HG02759 (cell line): ENCODE measurements at regions not wholly inside any gene's neighbourhood (a gene's known extent, or its start where the extent isn't known, plus 50 kb on each side); places are given as distances from the start of the nearest gene placed in this dataset.

Source experiments
- ATAC-seq: cut with Tn5 transposase; IDR thresholded peaks from one replicate; pipeline ENCODE4 v1.9.1; 2021; ENCODE audit warnings: mild to moderate bottlenecking, moderate library complexity; ENCODE audit not compliant: unreplicated experiment

- ATAC-seq = no peak
Measured at GRCh38 chr14:95413289-95414215, 93.8 kb upstream of the CLMN start.

GRCh38 chr14:95410838-95411237, 91.1 kb upstream of the CLMN start:
- no peak for ATAC-seq

DNA sequence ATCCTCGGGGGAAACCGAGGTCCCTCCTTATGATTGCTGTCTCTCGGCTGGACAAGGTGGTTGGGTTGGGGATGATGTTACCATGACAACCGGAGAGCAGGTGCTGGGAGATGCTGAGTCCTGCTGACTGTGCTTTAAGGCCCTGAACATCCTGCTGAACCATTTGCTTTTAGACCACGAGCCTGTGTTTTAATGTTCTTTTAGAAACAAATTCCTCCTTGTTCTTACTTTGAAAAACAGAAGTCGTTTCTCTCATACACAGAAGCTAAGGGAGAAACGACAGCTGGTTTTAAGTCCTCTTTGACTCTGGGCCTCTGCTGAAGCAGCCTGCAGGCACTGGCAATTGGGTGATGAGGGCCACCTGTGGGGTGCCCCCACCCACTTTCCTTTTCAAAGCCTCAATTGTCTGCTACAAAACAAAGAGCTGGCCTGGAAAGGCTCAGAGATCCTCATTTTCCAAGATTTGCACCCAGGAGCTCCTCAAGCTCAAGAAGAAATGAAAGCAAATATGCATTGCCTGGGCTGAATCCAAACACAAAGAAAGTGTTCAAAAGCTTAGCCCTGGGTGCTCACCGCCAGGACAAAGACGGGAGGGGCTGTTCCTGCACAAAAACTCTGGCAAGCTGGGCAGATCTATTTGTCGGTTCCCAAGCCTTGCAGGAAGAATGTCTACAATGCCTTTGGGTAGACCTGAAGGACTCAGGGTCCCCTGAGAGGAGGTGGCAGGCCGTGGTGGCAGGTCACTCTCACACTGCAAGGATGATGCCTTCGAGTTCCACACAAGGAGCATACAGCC, 90.0 kb upstream of the CLMN start:
- ATAC-seq = no peak

GRCh38 chr14:95408731-95409476, 89.2 kb upstream of the CLMN start:
- no peak for ATAC-seq

DNA sequence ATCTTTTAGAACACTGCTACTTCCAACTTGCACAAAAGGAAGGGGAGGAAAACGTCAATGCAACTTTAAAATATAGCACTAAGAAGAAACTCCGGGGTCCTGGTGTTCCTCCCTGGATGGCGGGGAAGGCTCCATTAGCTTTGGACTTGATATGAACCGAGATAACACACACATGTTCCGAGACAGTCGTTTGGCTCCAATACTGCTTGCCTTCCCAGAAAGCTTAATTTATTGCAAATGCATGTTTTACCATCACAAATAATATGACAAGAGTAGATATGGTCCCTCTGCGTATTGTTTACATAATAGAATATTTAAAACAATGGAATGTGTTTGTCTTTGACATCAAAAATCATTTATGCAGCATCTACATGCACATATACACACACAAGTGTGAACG, 87.6 kb upstream of the CLMN start:
- ATAC-seq = no peak

GRCh38 chr14:95406756-95407277, 87.1 kb upstream of the CLMN start:
- no peak for ATAC-seq

- ATAC-seq = no peak
Measured at GRCh38 chr14:95404583-95404982, 84.9 kb upstream of the CLMN start.

DNA sequence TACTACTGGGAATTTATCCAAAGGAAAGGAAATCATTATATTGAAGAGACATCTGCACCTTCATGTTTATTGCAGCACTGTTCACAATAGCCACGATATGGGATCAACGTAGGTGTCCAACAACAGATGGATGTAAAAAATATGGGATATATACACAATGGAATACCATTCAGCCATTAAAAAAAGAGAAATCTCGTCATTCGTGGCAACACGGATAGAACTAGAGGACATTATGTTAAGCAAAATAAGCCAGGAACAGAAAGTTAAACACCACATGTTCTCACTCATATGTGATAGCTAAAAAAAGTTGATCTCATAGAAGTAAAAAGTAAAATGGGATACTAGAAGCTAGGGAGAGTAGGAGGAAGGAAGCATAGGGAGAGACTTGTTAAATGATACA, 82.9 kb upstream of the CLMN start:
- no peak for ATAC-seq

DNA sequence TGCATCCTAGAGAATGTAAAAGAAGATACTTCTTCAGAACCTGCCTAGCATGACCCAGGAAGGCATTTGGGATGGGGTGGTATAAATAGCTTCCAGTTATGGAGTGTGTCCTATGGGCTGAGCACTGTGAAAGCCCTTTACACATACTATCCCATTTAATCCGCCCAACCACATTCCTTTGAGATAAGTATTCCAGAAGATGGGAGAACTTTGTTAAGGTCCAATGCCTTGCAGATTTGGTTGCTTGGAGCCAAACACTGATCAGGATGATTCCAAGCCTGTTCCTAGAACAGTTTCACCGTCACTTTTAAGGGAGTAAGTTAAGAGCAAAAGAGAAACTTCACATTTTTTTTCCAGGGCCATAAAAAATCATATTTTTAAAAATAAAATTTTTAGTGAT, 82.5 kb upstream of the CLMN start:
- ATAC-seq = no peak

- ATAC-seq = no peak
Measured at GRCh38 chr14:95398630-95399547, 79.2 kb upstream of the CLMN start.

DNA sequence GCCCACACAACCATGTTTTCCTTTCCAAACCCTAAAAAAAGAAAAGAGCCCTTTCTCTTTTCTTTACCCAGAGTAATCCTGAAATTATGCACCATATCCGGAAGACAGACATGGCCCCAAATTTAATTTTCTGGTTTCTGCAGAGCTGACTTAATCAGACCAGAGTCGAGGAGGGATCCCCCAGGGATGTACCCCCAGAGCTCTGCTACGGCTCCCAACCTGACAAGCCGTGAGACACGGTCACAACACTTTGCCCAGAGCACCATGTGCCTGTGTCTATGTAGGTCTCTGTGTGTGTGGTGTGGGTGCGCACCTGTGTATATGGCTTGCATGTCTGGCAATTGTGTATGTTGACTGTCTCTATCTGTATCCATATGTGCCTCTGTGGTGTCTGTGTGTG, 77.6 kb upstream of the CLMN start:
- ATAC-seq = no peak

GRCh38 chr14:95396221-95396620, 76.5 kb upstream of the CLMN start:
- no peak for ATAC-seq

- no peak for ATAC-seq
Measured at GRCh38 chr14:95395098-95395737, 75.5 kb upstream of the CLMN start.

GRCh38 chr14:95394297-95395097, 74.8 kb upstream of the CLMN start:
- no peak for ATAC-seq

DNA sequence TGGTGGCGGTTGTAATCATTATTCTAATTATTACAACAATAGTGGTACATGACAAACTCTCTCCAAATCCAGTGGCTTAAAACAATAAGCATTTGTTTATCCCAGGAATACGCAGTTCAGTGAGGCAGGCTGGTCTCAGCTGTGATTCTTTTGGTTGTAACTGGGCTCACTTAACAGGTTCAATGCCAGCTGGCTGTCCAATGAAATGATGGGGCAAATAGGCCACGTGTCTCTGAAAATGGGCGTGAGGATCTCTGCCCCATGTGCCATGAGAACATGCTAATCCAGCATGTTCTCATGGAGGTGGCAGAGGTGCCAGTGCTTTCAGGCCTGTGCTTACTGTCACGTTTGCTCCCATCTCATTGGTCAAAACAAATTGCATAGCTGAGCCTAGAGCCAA, 73.1 kb upstream of the CLMN start:
- ATAC-seq = no peak

GRCh38 chr14:95391331-95391730, 71.6 kb upstream of the CLMN start:
- no peak for ATAC-seq

DNA sequence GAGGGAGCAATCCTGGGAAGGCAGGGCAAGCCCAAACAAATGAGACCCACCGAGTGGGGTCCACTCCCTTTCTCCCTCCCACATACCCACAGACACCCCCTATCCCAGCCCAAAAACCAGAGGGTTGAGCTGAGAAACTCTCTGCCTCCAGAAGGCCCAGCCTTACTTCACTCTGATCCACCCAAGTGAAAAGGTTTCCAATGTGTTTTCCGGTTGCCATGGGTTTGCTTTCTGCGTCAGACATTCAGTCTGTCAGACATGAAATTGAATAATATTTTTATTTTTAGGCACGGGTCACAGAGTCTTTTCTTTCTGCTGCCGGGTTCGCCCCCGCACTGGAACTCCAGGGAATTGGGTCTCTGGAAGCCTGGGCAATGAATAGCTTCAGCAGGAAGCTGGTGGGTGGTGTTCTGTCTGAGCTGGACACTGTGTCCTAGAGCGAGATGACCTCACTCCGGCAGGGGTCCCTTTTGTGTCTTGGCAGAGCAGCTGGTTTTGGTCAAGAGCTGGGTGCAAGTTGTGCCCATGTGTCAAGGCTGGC, 69.8 kb upstream of the CLMN start:
- ATAC-seq = no peak

DNA sequence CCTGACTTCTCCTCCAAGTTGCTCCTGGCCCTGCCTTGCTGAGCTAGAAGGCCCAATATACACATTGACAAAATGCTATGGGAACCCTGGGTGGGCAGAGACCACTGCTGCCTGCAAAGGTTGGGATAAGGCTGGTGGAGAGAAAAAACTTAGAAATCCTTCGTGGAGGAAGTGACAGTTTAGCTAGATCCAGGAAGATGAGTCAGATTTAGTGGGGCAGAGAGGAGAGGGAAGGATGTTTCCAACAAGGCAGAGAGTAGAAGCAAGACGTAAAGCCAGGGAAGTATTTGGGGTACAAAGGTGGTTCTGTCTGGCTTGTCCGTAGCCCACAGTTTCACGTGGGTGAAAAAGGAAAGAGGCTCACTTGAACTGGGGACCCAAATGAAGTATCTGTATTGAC, 69.0 kb upstream of the CLMN start:
- no peak for ATAC-seq
